ENCODE measurements at regions not wholly inside any gene's neighbourhood (a gene's known extent, or its start where the extent isn't known, plus 50 kb on each side); places are given as distances from the start of the nearest gene placed in this dataset.

DNA sequence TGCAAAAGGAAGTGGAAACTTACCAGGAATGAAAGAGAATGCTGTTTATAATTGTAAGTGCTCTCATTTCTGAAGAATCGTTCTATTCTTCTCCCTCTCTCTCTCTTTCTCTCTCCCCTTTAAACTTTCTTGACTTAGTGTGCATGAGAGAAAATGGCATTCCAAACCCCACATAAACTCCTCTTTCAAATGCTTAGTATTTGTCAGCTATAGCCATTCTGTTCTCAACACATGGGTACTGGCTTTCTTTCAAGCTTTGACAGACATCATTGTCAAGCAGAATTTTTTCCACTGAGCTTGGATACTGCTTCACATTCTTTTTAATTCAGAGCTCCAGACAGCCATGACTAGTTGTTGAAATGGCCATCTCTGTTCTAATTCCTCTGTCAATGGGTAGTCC is 51.1 kb upstream of the PREP start:
- TF ChIP-seq FOXM1 (IDR thresholded peaks at IDR 0.05; ENCODE audit: low read depth), result no peak
- TF ChIP-seq, protein P1, sequence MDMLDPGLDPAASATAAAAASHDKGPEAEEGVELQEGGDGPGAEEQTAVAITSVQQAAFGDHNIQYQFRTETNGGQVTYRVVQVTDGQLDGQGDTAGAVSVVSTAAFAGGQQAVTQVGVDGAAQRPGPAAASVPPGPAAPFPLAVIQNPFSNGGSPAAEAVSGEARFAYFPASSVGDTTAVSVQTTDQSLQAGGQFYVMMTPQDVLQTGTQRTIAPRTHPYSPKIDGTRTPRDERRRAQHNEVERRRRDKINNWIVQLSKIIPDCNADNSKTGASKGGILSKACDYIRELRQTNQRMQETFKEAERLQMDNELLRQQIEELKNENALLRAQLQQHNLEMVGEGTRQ (IDR thresholded peaks at IDR 0.05; ENCODE audit: borderline replicate concordance, low read depth, low read length), result no peak
- TF ChIP-seq NFIC (IDR thresholded peaks at IDR 0.05; ENCODE audit: borderline replicate concordance), result no peak
- TF ChIP-seq, protein P2, sequence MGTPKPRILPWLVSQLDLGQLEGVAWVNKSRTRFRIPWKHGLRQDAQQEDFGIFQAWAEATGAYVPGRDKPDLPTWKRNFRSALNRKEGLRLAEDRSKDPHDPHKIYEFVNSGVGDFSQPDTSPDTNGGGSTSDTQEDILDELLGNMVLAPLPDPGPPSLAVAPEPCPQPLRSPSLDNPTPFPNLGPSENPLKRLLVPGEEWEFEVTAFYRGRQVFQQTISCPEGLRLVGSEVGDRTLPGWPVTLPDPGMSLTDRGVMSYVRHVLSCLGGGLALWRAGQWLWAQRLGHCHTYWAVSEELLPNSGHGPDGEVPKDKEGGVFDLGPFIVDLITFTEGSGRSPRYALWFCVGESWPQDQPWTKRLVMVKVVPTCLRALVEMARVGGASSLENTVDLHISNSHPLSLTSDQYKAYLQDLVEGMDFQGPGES (IDR thresholded peaks at IDR 0.05; ENCODE audit: low read depth, low read length), result no peak
- TF ChIP-seq GATA2 (CRISPR knock-in tag; IDR thresholded peaks at IDR 0.05), result no peak
- TF ChIP-seq RCOR1 (IDR thresholded peaks at IDR 0.05; ENCODE audit: low read length), result no peak
- no peak for TF ChIP-seq MXI1 (IDR thresholded peaks at IDR 0.05; ENCODE audit: low read depth, low read length)
- TF ChIP-seq SMC3 (IDR thresholded peaks at IDR 0.05; ENCODE audit: low read depth, low read length), result no peak
- TF ChIP-seq, protein P3, sequence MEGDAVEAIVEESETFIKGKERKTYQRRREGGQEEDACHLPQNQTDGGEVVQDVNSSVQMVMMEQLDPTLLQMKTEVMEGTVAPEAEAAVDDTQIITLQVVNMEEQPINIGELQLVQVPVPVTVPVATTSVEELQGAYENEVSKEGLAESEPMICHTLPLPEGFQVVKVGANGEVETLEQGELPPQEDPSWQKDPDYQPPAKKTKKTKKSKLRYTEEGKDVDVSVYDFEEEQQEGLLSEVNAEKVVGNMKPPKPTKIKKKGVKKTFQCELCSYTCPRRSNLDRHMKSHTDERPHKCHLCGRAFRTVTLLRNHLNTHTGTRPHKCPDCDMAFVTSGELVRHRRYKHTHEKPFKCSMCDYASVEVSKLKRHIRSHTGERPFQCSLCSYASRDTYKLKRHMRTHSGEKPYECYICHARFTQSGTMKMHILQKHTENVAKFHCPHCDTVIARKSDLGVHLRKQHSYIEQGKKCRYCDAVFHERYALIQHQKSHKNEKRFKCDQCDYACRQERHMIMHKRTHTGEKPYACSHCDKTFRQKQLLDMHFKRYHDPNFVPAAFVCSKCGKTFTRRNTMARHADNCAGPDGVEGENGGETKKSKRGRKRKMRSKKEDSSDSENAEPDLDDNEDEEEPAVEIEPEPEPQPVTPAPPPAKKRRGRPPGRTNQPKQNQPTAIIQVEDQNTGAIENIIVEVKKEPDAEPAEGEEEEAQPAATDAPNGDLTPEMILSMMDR (IDR thresholded peaks at IDR 0.05), result no peak
- TF ChIP-seq TEAD4 (IDR thresholded peaks at IDR 0.05; ENCODE audit: borderline replicate concordance, insufficient read depth), result no peak
- H3K27ac ChIP-seq (ENCODE audit: low read depth in 2 of 2, low read length in 1 of 2), result no peak overlapping the region
- no peaks in the 10 kb centered on the region for H3K36me3 ChIP-seq (replicated peaks in 1 of 2; ENCODE audit: control insufficient read depth in 1 of 2, insufficient read depth in 2 of 2, low read length in 1 of 2)
- no peaks in the 10 kb centered on the region for H3K9me3 ChIP-seq
- H3K79me2 ChIP-seq (ENCODE audit: insufficient read depth), result no peaks in the 10 kb centered on the region
- H3K4me1 ChIP-seq (ENCODE audit: control insufficient read depth in 1 of 2, insufficient read depth in 2 of 2, low read depth in 1 of 2, low read length in 1 of 2), result no peaks in the 10 kb centered on the region
- H3K4me2 ChIP-seq, result no peak overlapping the region
- H3K9me2 ChIP-seq, result no peaks in the 10 kb centered on the region
- ChIA-PET CTCF (interaction anchor here (0.9 to 1.4 kb wide), 2 partner anchors 22 to 30 kb away, joined by 3 to 6 read pairs; no protein-coding TSS in a partner anchor), POLR2A (no interaction called here)
- no peaks in the 10 kb centered on the region for H4K20me1 ChIP-seq (ENCODE audit: insufficient read depth)
- H3K27me3 ChIP-seq (ENCODE audit: insufficient read depth), result no peaks in the 10 kb centered on the region
- H3F3A ChIP-seq (replicated peaks; ENCODE audit: insufficient read depth), result no peaks in the 10 kb centered on the region
- DNase-seq, result no peak
- peak overlapping the region; percentile 64; the same call in 1 of the 2 replicates for H2AFZ ChIP-seq (ENCODE audit: low read depth)
- 18% methylated on average over 1 of the region's 1 CpG for WGBS (ENCODE audit: low lambda C conversion rate)
- H3K9ac ChIP-seq, result no peak overlapping the region
- H3K4me3 ChIP-seq (ENCODE audit: low read depth in 2 of 2, low read length in 1 of 2), result no peak overlapping the region

DNA sequence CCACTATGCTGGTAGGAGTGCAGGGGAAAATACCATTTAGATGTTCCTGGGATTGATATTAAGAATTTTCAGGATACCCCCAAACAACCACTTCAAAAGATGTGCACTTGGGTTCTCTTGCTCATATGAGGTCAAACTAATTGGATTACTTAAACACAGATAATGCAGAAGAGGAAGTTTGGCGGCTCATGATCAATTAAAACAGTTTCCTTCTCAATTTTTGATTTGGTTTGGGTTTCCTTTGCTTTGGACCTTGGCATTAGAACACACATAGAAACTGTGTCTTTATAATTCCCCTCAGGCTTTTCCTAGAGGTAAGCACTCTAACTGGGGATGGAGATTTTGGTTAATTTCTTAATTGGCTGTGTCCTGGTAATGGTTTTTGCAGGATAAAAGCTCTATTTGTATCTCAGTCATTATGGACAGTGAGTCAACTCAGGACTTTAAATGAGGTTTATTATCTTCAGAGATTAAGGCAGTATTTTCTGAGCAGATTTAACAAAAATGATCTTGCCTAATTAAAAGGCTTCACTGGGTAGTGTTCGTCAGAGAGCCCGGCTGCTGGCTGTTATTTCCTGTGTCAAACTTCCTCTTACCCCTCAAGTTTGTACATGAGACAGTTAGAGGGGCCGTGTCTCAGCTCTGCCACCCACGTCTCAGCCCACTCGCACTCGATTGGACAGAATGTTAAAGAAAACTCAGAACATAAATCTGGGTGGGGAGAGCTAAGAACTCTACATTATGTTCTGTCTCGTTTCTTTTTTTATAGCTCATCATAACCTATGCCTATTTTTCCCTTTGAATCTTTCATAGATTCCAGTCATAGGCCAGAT is 50.3 kb upstream of the PREP start:
- no peak overlapping the region for H3K27ac ChIP-seq (ENCODE audit: low read depth in 2 of 2, low read length in 1 of 2)
- no peak overlapping the region for H3K9ac ChIP-seq
- H3F3A ChIP-seq (replicated peaks; ENCODE audit: insufficient read depth), result no peaks in the 10 kb centered on the region
- no peak for DNase-seq
- no peaks in the 10 kb centered on the region for H3K36me3 ChIP-seq (replicated peaks in 1 of 2; ENCODE audit: control insufficient read depth in 1 of 2, insufficient read depth in 2 of 2, low read length in 1 of 2)
- no peaks in the 10 kb centered on the region for H3K9me2 ChIP-seq
- ChIA-PET POLR2A (no interaction called here), CTCF (interaction anchor here (1.4 kb wide), 1 partner anchor 21 kb away, joined by 6 read pairs; no protein-coding TSS in a partner anchor)
- H4K20me1 ChIP-seq (ENCODE audit: insufficient read depth), result no peaks in the 10 kb centered on the region
- no peak overlapping the region for H3K4me2 ChIP-seq
- 73% methylated on average over 8 of the region's 8 CpGs for WGBS (ENCODE audit: low lambda C conversion rate)
- no peaks in the 10 kb centered on the region for H3K4me1 ChIP-seq (ENCODE audit: control insufficient read depth in 1 of 2, insufficient read depth in 2 of 2, low read depth in 1 of 2, low read length in 1 of 2)
- H2AFZ ChIP-seq (ENCODE audit: low read depth), result no peak overlapping the region
- H3K9me3 ChIP-seq, result no peaks in the 10 kb centered on the region
- no peaks in the 10 kb centered on the region for H3K27me3 ChIP-seq (ENCODE audit: insufficient read depth)
- H3K4me3 ChIP-seq (ENCODE audit: low read depth in 2 of 2, low read length in 1 of 2), result no peak overlapping the region
- H3K79me2 ChIP-seq (ENCODE audit: insufficient read depth), result no peaks in the 10 kb centered on the region
- TF ChIP-seq ELF1 (IDR thresholded peaks at IDR 0.05), result no peak
- no peak for TF ChIP-seq TEAD4 (IDR thresholded peaks at IDR 0.05; ENCODE audit: borderline replicate concordance, insufficient read depth)
- no peak for TF ChIP-seq FOXM1 (IDR thresholded peaks at IDR 0.05; ENCODE audit: low read depth)
- no peak for TF ChIP-seq FOXJ3 (CRISPR knock-in tag; IDR thresholded peaks at IDR 0.05)
- TF ChIP-seq EP300 (IDR thresholded peaks at IDR 0.05; ENCODE audit: borderline replicate concordance in 1 of 2, low read depth in 1 of 2, low read length in 1 of 2), result no peak
- TF ChIP-seq GATA2 (CRISPR knock-in tag; IDR thresholded peaks at IDR 0.05), result no peak
- TF ChIP-seq, protein P3 (IDR thresholded peaks at IDR 0.05), result no peak
- TF ChIP-seq, protein P4, sequence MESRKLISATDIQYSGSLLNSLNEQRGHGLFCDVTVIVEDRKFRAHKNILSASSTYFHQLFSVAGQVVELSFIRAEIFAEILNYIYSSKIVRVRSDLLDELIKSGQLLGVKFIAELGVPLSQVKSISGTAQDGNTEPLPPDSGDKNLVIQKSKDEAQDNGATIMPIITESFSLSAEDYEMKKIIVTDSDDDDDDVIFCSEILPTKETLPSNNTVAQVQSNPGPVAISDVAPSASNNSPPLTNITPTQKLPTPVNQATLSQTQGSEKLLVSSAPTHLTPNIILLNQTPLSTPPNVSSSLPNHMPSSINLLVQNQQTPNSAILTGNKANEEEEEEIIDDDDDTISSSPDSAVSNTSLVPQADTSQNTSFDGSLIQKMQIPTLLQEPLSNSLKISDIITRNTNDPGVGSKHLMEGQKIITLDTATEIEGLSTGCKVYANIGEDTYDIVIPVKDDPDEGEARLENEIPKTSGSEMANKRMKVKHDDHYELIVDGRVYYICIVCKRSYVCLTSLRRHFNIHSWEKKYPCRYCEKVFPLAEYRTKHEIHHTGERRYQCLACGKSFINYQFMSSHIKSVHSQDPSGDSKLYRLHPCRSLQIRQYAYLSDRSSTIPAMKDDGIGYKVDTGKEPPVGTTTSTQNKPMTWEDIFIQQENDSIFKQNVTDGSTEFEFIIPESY (IDR thresholded peaks at IDR 0.05; ENCODE audit: borderline replicate concordance, low read depth), result no peak
- TF ChIP-seq RCOR1 (IDR thresholded peaks at IDR 0.05; ENCODE audit: low read length), result no peak
- TF ChIP-seq MXI1 (IDR thresholded peaks at IDR 0.05; ENCODE audit: low read depth, low read length), result no peak
- TF ChIP-seq, protein P2 (IDR thresholded peaks at IDR 0.05; ENCODE audit: low read depth, low read length), result no peak
